ENCODE measurements at regions not wholly inside any gene's neighbourhood (a gene's known extent, or its start where the extent isn't known, plus 50 kb on each side); places are given as distances from the start of the nearest gene placed in this dataset.

- Histone ChIP-seq H2AFZ (ENCODE audit: low read depth, low read length) (no peak overlapping the region), H3K79me2 (ENCODE audit: insufficient read depth, low read length) (no peaks in the 10 kb centered on the region), H3K27me3 (ENCODE audit: insufficient read depth, low read length, poor library complexity) (no peaks in the 10 kb centered on the region), H3K4me2 (ENCODE audit: insufficient read depth, low read length) (no peak overlapping the region), H4K20me1 (ENCODE audit: insufficient read depth, low read length) (no peaks in the 10 kb centered on the region), H3K4me1 (ENCODE audit: insufficient read depth, low read length) (no peaks in the 10 kb centered on the region), H3K4me3 (ENCODE audit: low read depth in 1 of 2, low read length in 2 of 2) (no peak overlapping the region), H3K9ac (ENCODE audit: low read depth, low read length) (no peak overlapping the region), H3K9me3 (ENCODE audit: insufficient read depth, low read length, severe bottlenecking) (no peaks in the 10 kb centered on the region), H3K36me3 (ENCODE audit: insufficient read depth, low read length) (no peaks in the 10 kb centered on the region), H3K27ac (ENCODE audit: low read length) (no peak overlapping the region)
- ATAC-seq (ENCODE audit: insufficient read depth, low read depth): no peak
- no peak for DNase-seq
- TF ChIP-seq EZH2 (IDR thresholded peaks at IDR 0.05; ENCODE audit: borderline replicate concordance, low read depth, low read length, severe bottlenecking) (no peak), CTCF (IDR thresholded peaks at IDR 0.05; ENCODE audit: borderline replicate concordance, extremely low read depth, low read length, poor library complexity, severe bottlenecking) (no peak)
Measured at GRCh38 chr14:86015511-86015910, 485.6 kb downstream of the FLRT2 start.

GRCh38 chr14:86013641-86014040 is 483.7 kb downstream of the FLRT2 start:
- Histone ChIP-seq H3K79me2 (ENCODE audit: insufficient read depth, low read length) (no peaks in the 10 kb centered on the region), H3K27ac (ENCODE audit: low read length) (no peak overlapping the region), H3K4me1 (ENCODE audit: insufficient read depth, low read length) (no peaks in the 10 kb centered on the region), H3K27me3 (ENCODE audit: insufficient read depth, low read length, poor library complexity) (no peaks in the 10 kb centered on the region), H3K9ac (ENCODE audit: low read depth, low read length) (no peak overlapping the region), H4K20me1 (ENCODE audit: insufficient read depth, low read length) (no peaks in the 10 kb centered on the region), H3K9me3 (ENCODE audit: insufficient read depth, low read length, severe bottlenecking) (no peaks in the 10 kb centered on the region), H3K4me2 (ENCODE audit: insufficient read depth, low read length) (no peak overlapping the region), H2AFZ (ENCODE audit: low read depth, low read length) (no peak overlapping the region), H3K4me3 (ENCODE audit: low read depth in 1 of 2, low read length in 2 of 2) (no peak overlapping the region), H3K36me3 (ENCODE audit: insufficient read depth, low read length) (no peaks in the 10 kb centered on the region)
- ATAC-seq (ENCODE audit: insufficient read depth, low read depth) (no peak), DNase-seq (no peak)
- TF ChIP-seq EZH2 (IDR thresholded peaks at IDR 0.05; ENCODE audit: borderline replicate concordance, low read depth, low read length, severe bottlenecking) (no peak), CTCF (IDR thresholded peaks at IDR 0.05; ENCODE audit: borderline replicate concordance, extremely low read depth, low read length, poor library complexity, severe bottlenecking) (no peak)

GRCh38 chr14:86012461-86012860 is 482.5 kb downstream of the FLRT2 start:
- TF ChIP-seq CTCF (IDR thresholded peaks at IDR 0.05; ENCODE audit: borderline replicate concordance, extremely low read depth, low read length, poor library complexity, severe bottlenecking): no peak
- no peak for TF ChIP-seq EZH2 (IDR thresholded peaks at IDR 0.05; ENCODE audit: borderline replicate concordance, low read depth, low read length, severe bottlenecking)
- H4K20me1 ChIP-seq (ENCODE audit: insufficient read depth, low read length): no peaks in the 10 kb centered on the region
- H2AFZ ChIP-seq (ENCODE audit: low read depth, low read length): no peak overlapping the region
- H3K4me3 ChIP-seq (ENCODE audit: low read depth in 1 of 2, low read length in 2 of 2): no peak overlapping the region
- no peaks in the 10 kb centered on the region for H3K27me3 ChIP-seq (ENCODE audit: insufficient read depth, low read length, poor library complexity)
- ATAC-seq (ENCODE audit: insufficient read depth, low read depth) (no peak), DNase-seq (no peak)
- no peaks in the 10 kb centered on the region for H3K9me3 ChIP-seq (ENCODE audit: insufficient read depth, low read length, severe bottlenecking)
- no peaks in the 10 kb centered on the region for H3K79me2 ChIP-seq (ENCODE audit: insufficient read depth, low read length)
- H3K4me2 ChIP-seq (ENCODE audit: insufficient read depth, low read length): no peak overlapping the region
- H3K36me3 ChIP-seq (ENCODE audit: insufficient read depth, low read length): no peaks in the 10 kb centered on the region
- H3K9ac ChIP-seq (ENCODE audit: low read depth, low read length): no peak overlapping the region
- H3K27ac ChIP-seq (ENCODE audit: low read length): no peak overlapping the region
- no peaks in the 10 kb centered on the region for H3K4me1 ChIP-seq (ENCODE audit: insufficient read depth, low read length)

- Histone ChIP-seq H3K4me3 (ENCODE audit: low read depth in 1 of 2, low read length in 2 of 2) (no peak overlapping the region), H3K4me2 (ENCODE audit: insufficient read depth, low read length) (no peak overlapping the region), H3K4me1 (ENCODE audit: insufficient read depth, low read length) (no peaks in the 10 kb centered on the region), H3K9ac (ENCODE audit: low read depth, low read length) (no peak overlapping the region), H3K27ac (ENCODE audit: low read length) (no peak overlapping the region), H3K36me3 (ENCODE audit: insufficient read depth, low read length) (no peaks in the 10 kb centered on the region), H3K79me2 (ENCODE audit: insufficient read depth, low read length) (no peaks in the 10 kb centered on the region), H3K9me3 (ENCODE audit: insufficient read depth, low read length, severe bottlenecking) (no peaks in the 10 kb centered on the region), H2AFZ (ENCODE audit: low read depth, low read length) (no peak overlapping the region), H4K20me1 (ENCODE audit: insufficient read depth, low read length) (no peaks in the 10 kb centered on the region), H3K27me3 (ENCODE audit: insufficient read depth, low read length, poor library complexity) (no peaks in the 10 kb centered on the region)
- DNase-seq (no peak), ATAC-seq (ENCODE audit: insufficient read depth, low read depth) (no peak)
- no peak for TF ChIP-seq EZH2 (IDR thresholded peaks at IDR 0.05; ENCODE audit: borderline replicate concordance, low read depth, low read length, severe bottlenecking)
Measured at GRCh38 chr14:86003998-86004397, 474.1 kb downstream of the FLRT2 start.
